ENCODE measurements at regions not wholly inside any gene's neighbourhood (a gene's known extent, or its start where the extent isn't known, plus 50 kb on each side); places are given as distances from the start of the nearest gene placed in this dataset.
A peak's percentile ranks its signal among the peaks of the same experiment; 100 is the strongest.

GRCh38 chr10:58930500-58930899, 245.9 kb upstream of the PHYHIPL start:
- no peak for DNase-seq (ENCODE audit: low read depth, low spot score)
- no peak overlapping the region for H3K4me3 ChIP-seq (ENCODE audit: low read length)

DNA sequence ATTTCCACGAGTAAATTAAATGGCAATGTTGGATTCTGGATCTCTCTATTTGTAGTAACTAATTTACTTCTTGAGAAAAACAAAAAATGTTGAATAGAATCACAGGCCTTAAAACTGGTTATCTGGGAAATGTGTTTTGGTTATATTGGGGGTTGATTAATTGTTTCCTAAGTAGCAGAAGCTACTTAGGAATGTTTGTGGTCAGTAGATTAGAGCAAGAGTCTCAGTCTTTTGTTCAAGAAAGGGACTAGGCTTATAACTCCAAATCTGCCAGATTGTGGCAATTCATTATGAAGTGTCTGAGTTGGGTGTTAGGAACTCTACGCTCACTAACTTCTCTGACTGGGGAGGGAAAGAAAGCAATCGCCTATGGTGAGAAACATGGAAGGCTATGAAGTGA, 244.3 kb upstream of the PHYHIPL start:
- DNase-seq (ENCODE audit: low read depth, low spot score), result no peak
- no peak overlapping the region for H3K4me3 ChIP-seq (ENCODE audit: low read length)

DNA sequence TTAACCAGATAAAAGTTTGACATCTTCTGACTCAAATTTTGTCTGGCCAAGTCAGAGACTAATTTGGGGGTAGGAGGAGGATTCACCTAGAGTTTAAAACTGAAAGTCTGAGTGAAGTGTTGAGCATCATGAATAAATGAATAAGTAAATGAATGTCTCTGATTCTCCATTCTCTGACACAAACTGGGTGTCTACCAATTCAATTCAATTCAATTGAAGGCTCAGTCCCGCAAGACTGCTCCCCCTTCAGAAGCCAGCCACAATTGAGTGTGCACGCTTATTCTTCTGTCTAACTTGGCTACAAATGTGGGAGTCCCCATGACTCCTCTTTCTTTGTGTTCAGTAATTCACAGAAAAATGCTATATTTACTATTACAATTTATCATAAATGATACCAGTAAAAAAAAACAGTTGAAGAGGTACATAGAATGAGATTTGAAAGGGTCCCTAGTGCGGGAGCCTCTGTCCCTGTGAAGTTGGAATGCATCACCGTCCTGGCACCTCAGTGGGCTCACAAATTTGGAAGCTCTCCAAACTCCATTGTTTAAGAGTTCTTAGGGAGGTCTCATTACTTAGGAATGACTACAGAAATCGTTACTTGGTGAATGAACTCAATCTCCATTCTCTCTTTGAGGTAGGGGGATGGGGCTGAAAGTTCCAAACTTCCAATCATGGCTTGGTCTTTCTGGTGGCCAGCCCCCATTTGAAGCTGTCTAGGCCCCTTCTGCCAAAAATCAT, 243.7 kb upstream of the PHYHIPL start:
- no peak for DNase-seq (ENCODE audit: low read depth, low spot score)
- no peak overlapping the region for H3K4me3 ChIP-seq (ENCODE audit: low read length)

DNA sequence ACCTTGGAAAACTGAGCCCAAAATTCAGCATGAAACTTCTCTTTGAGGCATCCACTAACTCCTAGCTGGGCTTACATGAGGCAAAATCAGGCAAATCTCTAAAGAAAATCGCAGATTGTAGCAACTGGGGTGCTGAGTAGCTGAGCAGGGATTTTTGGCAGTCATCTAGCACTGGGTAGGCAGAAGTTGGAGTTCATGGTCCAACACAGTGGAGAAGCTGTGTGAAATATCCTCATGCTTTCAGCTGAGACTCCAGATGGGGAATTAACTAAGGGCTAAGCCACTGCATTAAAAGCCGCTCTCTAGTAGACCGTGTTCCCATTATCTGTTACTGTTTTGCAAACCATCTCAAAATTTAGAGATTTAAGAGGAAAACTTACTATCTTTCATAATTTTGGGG, 240.1 kb upstream of the PHYHIPL start:
- no peak for DNase-seq (ENCODE audit: low read depth, low spot score)
- no peak overlapping the region for H3K4me3 ChIP-seq (ENCODE audit: low read length)

DNA sequence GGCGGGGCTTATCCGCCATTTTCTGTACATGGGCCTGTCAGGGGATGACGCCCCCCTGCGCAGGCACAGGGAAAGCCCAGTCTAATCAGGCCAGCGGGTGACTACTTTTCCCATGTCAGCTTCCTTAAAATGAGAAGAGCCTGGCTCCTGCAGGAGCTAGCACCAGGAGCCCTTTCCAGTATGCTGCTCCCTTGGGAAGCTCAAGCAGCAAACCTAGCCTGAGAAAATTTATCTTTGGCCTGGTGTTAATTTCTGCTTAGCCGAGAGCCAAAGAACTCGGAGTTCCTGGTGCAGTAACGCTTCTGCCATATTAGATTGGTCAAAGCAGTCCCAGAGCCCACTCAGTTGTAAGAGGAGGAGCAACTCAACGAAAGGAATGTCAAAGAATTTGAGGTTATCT, 239.0 kb upstream of the PHYHIPL start:
- DNase-seq (ENCODE audit: low read depth, low spot score), result no peak
- H3K4me3 ChIP-seq (ENCODE audit: low read length), result no peak overlapping the region

GRCh38 chr10:58942724-58943123, 233.7 kb upstream of the PHYHIPL start:
- no peak overlapping the region for H3K4me3 ChIP-seq (ENCODE audit: low read length)
- DNase-seq (ENCODE audit: low read depth, low spot score), result no peak

DNA sequence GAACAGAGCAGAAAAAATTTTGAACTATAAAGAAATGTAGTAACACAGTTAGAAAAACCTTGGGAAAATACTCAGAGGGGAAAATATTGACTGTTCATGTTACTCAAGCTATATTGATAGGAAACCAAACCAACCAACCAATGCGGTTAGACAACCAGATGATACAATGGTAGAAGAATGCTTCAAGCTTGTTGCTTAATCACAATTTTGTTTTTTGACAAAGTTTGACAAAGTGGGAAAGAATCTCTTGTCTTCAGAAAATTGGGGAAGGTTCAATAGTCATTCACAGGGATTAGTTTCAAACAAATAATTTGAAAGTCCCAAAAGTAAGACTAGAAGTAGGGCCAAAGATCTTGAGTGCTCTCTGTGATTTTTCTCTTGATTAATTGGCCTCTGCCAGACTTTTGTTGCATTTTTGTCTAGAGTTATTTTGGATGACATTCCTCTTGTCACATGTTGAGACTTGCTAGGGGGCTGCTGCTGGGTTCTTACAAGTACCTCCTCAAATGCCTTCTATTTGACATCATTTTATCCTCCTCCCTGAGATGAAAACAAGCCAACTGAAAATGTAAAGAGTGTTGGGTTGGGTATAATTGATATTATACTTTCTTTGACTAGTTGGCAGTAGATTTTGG, 233.1 kb upstream of the PHYHIPL start:
- no peak overlapping the region for H3K4me3 ChIP-seq (ENCODE audit: low read length)
- DNase-seq (ENCODE audit: low read depth, low spot score), result no peak

DNA sequence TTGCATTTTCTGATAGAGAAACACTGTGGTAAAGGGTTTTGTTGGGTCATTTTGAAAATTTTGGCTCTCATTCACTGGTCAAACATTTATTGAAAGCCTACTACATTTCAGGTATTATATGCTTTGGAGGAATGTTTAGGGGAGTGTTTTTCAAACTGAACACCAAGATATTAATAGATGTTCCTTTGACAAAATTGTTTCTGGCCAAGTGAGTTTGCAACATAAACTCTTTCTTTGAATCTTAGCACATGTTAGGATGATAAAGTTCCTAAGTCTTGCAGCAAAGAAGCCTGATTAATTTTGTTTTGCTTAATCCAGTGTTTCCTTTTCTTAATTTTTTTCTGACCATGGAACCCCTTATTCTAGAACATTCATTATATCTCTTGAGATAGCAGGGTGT, 232.5 kb upstream of the PHYHIPL start:
- no peak for DNase-seq (ENCODE audit: low read depth, low spot score)
- no peak overlapping the region for H3K4me3 ChIP-seq (ENCODE audit: low read length)

GRCh38 chr10:58948303-58948702, 228.1 kb upstream of the PHYHIPL start:
- H3K4me3 ChIP-seq (ENCODE audit: low read length), result no peak overlapping the region
- DNase-seq (ENCODE audit: low read depth, low spot score), result no peak

DNA sequence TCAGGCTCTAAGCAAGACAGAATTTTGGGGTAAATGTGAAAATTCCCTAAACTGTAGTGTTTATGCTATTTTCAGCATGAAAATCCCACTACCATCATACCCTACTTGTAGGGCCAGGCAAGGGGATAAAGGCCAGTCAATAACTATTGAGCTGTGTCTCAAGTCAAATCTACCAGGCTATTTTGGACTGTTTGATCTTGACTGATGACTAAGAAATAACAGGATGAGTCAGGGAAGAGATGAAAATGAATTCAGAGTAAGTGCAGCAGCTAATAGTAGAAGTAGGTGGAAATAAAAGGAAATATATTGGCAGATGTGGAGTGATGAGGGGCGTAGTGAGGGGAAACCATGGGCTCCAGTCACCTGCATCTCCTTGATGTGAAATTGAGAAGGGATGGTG, 225.8 kb upstream of the PHYHIPL start:
- no peak for DNase-seq (ENCODE audit: low read depth, low spot score)

DNA sequence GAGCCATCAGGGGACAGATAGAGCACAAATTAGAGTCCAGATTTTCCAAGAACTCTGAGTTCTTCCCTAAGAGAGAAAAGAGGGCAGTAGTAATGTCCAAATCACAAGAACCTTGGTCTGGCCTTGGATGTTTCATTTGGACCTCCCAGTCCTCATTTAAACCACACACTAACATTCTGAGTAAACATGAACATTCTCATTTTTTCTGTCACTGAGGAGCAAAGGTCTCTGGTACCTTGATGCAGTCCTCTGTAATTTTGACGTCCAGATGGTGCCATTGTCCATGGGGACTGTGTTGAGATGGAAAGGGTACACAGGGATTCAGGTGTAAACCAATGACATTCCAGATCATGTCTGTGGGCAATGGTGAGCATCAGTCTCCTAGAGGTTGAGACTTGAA, 225.4 kb upstream of the PHYHIPL start:
- no peak for DNase-seq (ENCODE audit: low read depth, low spot score)
- H3K4me3 ChIP-seq (ENCODE audit: low read length), result no peak overlapping the region

More for the DNA sequence above, 225.8 kb upstream of the PHYHIPL start:
- H3K4me3 ChIP-seq (ENCODE audit: low read length), result no peak overlapping the region

GRCh38 chr10:58951746-58952145, 224.7 kb upstream of the PHYHIPL start:
- DNase-seq (ENCODE audit: low read depth, low spot score), result no peak
- H3K4me3 ChIP-seq (ENCODE audit: low read length), result no peak overlapping the region

DNA sequence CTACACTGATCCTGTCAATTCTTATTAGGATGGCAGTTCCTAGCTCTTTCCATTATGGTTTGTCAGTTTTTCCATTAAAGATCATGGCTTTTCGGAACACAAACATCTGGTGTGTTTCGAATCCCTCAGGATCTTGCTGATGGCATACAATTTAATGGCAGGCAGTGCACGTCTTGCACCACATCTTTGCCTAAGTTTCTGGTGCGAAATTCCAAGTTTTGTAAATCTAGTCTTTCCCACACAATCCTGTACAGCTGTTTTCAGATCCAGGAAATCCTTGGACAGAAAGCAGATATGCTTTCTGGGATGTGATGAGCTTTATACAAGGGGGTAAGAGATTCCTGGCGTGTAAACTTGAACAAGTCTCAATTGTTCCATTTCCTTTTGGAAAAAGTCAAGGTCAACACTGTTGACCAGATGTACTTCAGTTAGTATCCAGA, 224.3 kb upstream of the PHYHIPL start:
- no peak for DNase-seq (ENCODE audit: low read depth, low spot score)
- H3K4me3 ChIP-seq (ENCODE audit: low read length), result no peak overlapping the region

- DNase-seq (ENCODE audit: low read depth, low spot score), result peak; percentile 16
- no peak overlapping the region for H3K4me3 ChIP-seq (ENCODE audit: low read length)
Measured at GRCh38 chr10:58952747-58953466, 223.5 kb upstream of the PHYHIPL start.

DNA sequence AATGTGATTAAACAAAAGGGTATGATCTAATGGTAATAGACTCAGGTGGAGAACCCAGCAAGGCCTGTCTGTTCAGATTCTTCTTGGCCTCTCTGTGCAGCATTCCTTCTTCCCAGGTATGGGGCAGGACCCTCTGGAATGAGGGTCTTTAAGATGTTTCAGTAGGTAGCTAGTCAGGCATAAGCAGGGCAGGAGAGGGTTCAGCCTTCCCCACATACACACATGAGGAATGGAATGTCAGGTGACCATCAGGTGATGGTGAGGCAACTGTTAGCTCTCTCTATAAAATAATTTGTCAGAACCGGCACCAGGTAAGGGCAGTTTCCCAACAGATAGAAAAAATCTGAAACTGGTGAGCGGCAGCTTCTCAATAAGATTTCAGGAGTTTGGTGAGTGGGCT, 222.3 kb upstream of the PHYHIPL start:
- H3K4me3 ChIP-seq (ENCODE audit: low read length), result no peak overlapping the region
- DNase-seq (ENCODE audit: low read depth, low spot score), result no peak

DNA sequence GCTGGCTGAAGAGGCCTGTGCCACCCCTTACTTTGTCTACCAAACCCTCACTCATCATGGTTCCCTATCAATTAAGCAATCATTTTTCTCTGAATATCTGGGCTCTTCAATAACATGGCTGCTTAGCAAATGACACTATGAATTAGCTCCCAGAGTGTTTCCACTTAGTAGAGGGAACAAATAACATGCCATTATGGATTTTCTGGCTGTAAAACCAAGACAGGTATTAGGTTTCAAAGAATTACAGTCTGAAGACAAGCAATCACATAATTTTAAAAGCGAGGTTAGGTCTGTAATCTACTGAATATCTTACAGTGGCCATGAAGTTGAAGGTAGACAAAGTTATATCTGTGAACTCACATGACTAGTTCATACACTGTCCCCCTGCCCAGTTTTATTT, 220.8 kb upstream of the PHYHIPL start:
- no peak for DNase-seq (ENCODE audit: low read depth, low spot score)
- H3K4me3 ChIP-seq (ENCODE audit: low read length), result no peak overlapping the region

DNA sequence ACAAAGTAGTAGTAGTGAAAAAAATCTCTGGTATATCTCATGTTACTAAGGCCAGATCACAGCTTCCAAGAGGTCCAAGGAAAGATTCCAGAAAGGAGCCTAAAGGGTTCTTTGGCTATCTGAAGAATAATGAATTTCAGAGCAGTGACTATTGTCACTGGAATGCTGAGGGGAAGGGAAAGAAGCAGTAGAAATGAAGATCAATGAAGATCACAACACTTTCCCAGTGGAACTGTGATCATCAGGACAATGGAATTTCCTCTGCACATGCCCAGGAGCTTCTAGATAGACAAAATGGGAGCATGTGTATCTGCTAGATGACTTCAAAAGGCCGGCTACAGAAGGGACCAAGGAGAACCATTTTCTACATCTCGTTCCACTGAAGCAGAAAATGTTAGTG, 219.5 kb upstream of the PHYHIPL start:
- DNase-seq (ENCODE audit: low read depth, low spot score), result no peak
- no peak overlapping the region for H3K4me3 ChIP-seq (ENCODE audit: low read length)

DNA sequence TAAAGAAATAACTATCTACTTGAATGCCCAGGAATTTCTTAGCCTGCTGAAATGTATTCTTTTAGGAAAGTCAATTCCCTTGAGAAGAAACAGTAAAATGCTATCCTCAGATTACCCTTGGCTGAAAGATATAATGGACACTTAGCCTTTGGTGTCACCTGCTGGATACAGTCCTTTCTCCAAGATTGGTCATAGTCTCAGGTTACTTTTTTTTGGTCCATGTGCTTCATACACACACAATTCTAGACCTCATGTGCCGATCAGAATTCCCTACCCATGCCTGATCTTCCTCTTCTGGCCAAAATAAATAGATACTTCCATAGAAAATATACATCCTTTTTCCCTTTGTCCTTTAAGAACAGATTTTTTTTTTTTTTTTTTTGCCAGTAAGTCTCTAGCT, 218.9 kb upstream of the PHYHIPL start:
- H3K4me3 ChIP-seq (ENCODE audit: low read length), result no peak overlapping the region
- no peak for DNase-seq (ENCODE audit: low read depth, low spot score)

GRCh38 chr10:58963101-58963534, 213.3 kb upstream of the PHYHIPL start:
- DNase-seq (ENCODE audit: low read depth, low spot score), result no peak
- no peak overlapping the region for H3K4me3 ChIP-seq (ENCODE audit: low read length)

GRCh38 chr10:58963723-58964124, 212.7 kb upstream of the PHYHIPL start:
- no peak overlapping the region for H3K4me3 ChIP-seq (ENCODE audit: low read length)
- no peak for DNase-seq (ENCODE audit: low read depth, low spot score)
